SK-N-SH (cell line): ENCODE measurements at regions not wholly inside any gene's neighbourhood (a gene's known extent, or its start where the extent isn't known, plus 50 kb on each side); places are given as distances from the start of the nearest gene placed in this dataset.

Source experiments
- CTCF ChIA-PET: fragments of 300-600, 350-600 bp; formaldehyde crosslinking; extraction: SDS; loops from one replicate; lab custom pipeline; 2021; lab: Yijun Ruan, JAX
- POLR2A ChIA-PET: fragments of 350-600 bp; sonication (Branson Sonifier 250); formaldehyde crosslinking; extraction: SDS; loops from one replicate; lab custom pipeline; 2020; ENCODE audit warnings: antibody characterized with exemption, inconsistent platforms; lab: Yijun Ruan, JAX
- DNase-seq: peaks from one replicate; pipeline ENCODE4 v3.0.0; 2012
- H2AFZ ChIP-seq: fragments of 200-600 bp; sonication (generic); 2 replicates; pipeline ENCODE4 v1.8.1; 2016; ENCODE audit warnings: antibody characterized with exemption, mild to moderate bottlenecking, low read depth
- H3F3A ChIP-seq: fragments of 200-600 bp; sonication (generic); replicated peaks from 2 replicates; pipeline ENCODE3; 2016; ENCODE audit warnings: antibody characterized with exemption, mild to moderate bottlenecking; ENCODE audit not compliant: insufficient read depth
- H3K27ac ChIP-seq, 2 experiments: fragments of 200-500 bp in 1 of 2; fragments of 200-600 bp in 1 of 2; sonication (Bioruptor generic) in 1 of 2; sonication (generic), shearing (Covaris generic) in 1 of 2; 2 replicates each; pipeline versions ENCODE4 v1.5.1 to v1.6.1; 2014 to 2016; ENCODE audit warnings: low read depth in 2 of 2, inconsistent platforms in 1 of 2, low read length in 1 of 2, mild to moderate bottlenecking in 1 of 2, mixed read lengths in 1 of 2
- H3K27me3 ChIP-seq: fragments of 200-600 bp; sonication (generic), shearing (Covaris generic); 2 replicates; pipeline ENCODE4 v1.6.1; 2016; ENCODE audit warnings: mixed run types; ENCODE audit not compliant: insufficient read depth
- H3K36me3 ChIP-seq, 2 experiments: fragments of 200-500 bp in 1 of 2; fragments of 200-600 bp in 1 of 2; sonication (Bioruptor generic) in 1 of 2; sonication (generic) in 1 of 2; replicated peaks in 1 of 2; 2 replicates each; pipeline versions ENCODE3 to v1.5.1; 2014 to 2016; ENCODE audit warnings: low read length in 1 of 2, mild to moderate bottlenecking in 1 of 2; ENCODE audit not compliant: insufficient read depth in 2 of 2, control insufficient read depth in 1 of 2
- H3K4me1 ChIP-seq, 2 experiments: fragments of 200-500 bp in 1 of 2; fragments of 200-600 bp in 1 of 2; sonication (Bioruptor generic) in 1 of 2; sonication (generic), shearing (Covaris generic) in 1 of 2; 2 replicates each; pipeline versions ENCODE4 v1.5.1 to v1.6.1; 2014 to 2016; ENCODE audit warnings: low read depth in 1 of 2, low read length in 1 of 2, mixed run types in 1 of 2; ENCODE audit not compliant: insufficient read depth in 2 of 2, control insufficient read depth in 1 of 2
- H3K4me2 ChIP-seq: fragments of 200-600 bp; sonication (generic), shearing (Covaris generic); 2 replicates; pipeline ENCODE4 v1.6.1; 2017; ENCODE audit warnings: mixed run types
- H3K4me3 ChIP-seq, 2 experiments: fragments of 200-500 bp in 1 of 2; fragments of 200-600 bp in 1 of 2; sonication (Bioruptor generic) in 1 of 2; sonication (generic), shearing (Covaris generic) in 1 of 2; 2 replicates each; pipeline versions ENCODE4 v1.5.1 to v1.8.1; 2014 to 2016; ENCODE audit warnings: low read depth in 2 of 2, inconsistent platforms in 1 of 2, low read length in 1 of 2, mild to moderate bottlenecking in 1 of 2, mixed read lengths in 1 of 2, moderate library complexity in 1 of 2
- H3K79me2 ChIP-seq: fragments of 200-600 bp; sonication (generic); 2 replicates; pipeline ENCODE4 v1.8.1; 2017; ENCODE audit warnings: mild to moderate bottlenecking; ENCODE audit not compliant: insufficient read depth
- H3K9ac ChIP-seq: fragments of 200-600 bp; sonication (generic); 2 replicates; pipeline ENCODE4 v1.6.1; 2017; ENCODE audit warnings: mixed run types
- H3K9me2 ChIP-seq: fragments of 200-600 bp; sonication (generic); 2 replicates; pipeline ENCODE4 v1.6.1; 2017; ENCODE audit warnings: mixed run types
- H3K9me3 ChIP-seq: fragments of 200-600 bp; sonication (generic); 2 replicates; pipeline ENCODE4 v1.6.1; 2017; ENCODE audit warnings: mixed run types, mild to moderate bottlenecking, moderate library complexity
- H4K20me1 ChIP-seq: fragments of 200-600 bp; sonication (generic); 2 replicates; pipeline ENCODE4 v1.6.1; 2017; ENCODE audit warnings: mild to moderate bottlenecking, mixed run types; ENCODE audit not compliant: insufficient read depth
- EP300 ChIP-seq, 2 experiments: IDR thresholded peaks; 2 replicates each; pipeline versions ENCODE4 v1.4.0 to v1.6.1; 2012; ENCODE audit warnings: borderline replicate concordance in 1 of 2, low read depth in 1 of 2, low read length in 1 of 2
- EZH2phosphoT487 ChIP-seq: fragments of 200-600 bp; sonication (generic); IDR thresholded peaks from 2 replicates; pipeline ENCODE4 v1.6.1; 2017; ENCODE audit warnings: low read depth, mixed run types, mild to moderate bottlenecking, antibody characterized with exemption, moderate library complexity, borderline replicate concordance
- FOSL2 ChIP-seq: IDR thresholded peaks from 2 replicates; pipeline ENCODE4 v1.4.0; 2012; ENCODE audit warnings: low read depth, mild to moderate bottlenecking, moderate library complexity, borderline replicate concordance
- GABPA ChIP-seq: IDR thresholded peaks from 2 replicates; pipeline ENCODE4 v1.4.0; 2012; ENCODE audit warnings: low read depth, mild to moderate bottlenecking
- GATA2 ChIP-seq: sonication (generic); formaldehyde crosslinking; IDR thresholded peaks from 2 replicates; pipeline ENCODE4 v1.5.0; 2020; ENCODE audit warnings: mild to moderate bottlenecking, missing genetic modification reagents
- JUND ChIP-seq: IDR thresholded peaks from 2 replicates; pipeline ENCODE4 v1.4.0; 2012
- MEF2A ChIP-seq: IDR thresholded peaks from 2 replicates; pipeline ENCODE4 v1.4.0; 2012; ENCODE audit warnings: low read depth, borderline replicate concordance
- NRF1 ChIP-seq: IDR thresholded peaks from 2 replicates; pipeline ENCODE4 v1.6.1; 2012; ENCODE audit warnings: low read depth, mild to moderate bottlenecking, low read length
- RFX5 ChIP-seq: IDR thresholded peaks from 2 replicates; pipeline ENCODE4 v1.6.1; 2012; ENCODE audit warnings: mild to moderate bottlenecking, improper control_type of control experiment, low read length
- RXRA ChIP-seq: IDR thresholded peaks from 2 replicates; pipeline ENCODE4 v1.4.0; 2012; ENCODE audit warnings: low read depth, mild to moderate bottlenecking, borderline replicate concordance
- SIN3A ChIP-seq: IDR thresholded peaks from 2 replicates; pipeline ENCODE4 v1.6.1; 2012; ENCODE audit warnings: low read depth, mild to moderate bottlenecking, low read length, moderate library complexity, borderline replicate concordance
- SMC3 ChIP-seq: IDR thresholded peaks from 2 replicates; pipeline ENCODE4 v1.6.1; 2012; ENCODE audit warnings: low read depth, low read length, improper control_type of control experiment
- TAF1 ChIP-seq: IDR thresholded peaks from 2 replicates; pipeline ENCODE4 v1.6.1; 2012; ENCODE audit warnings: low read depth, mild to moderate bottlenecking, low read length, moderate library complexity, borderline replicate concordance
- TCF12 ChIP-seq: IDR thresholded peaks from 2 replicates; pipeline ENCODE4 v1.4.0; 2012
- TEAD4 ChIP-seq: IDR thresholded peaks from 2 replicates; pipeline ENCODE4 v1.4.0; 2012; ENCODE audit warnings: mild to moderate bottlenecking, borderline replicate concordance; ENCODE audit not compliant: insufficient read depth
- YY1 ChIP-seq: IDR thresholded peaks from 2 replicates; pipeline ENCODE4 v1.4.0; 2012; ENCODE audit warnings: low read depth, mild to moderate bottlenecking
- ZBTB33 ChIP-seq: IDR thresholded peaks from 2 replicates; pipeline ENCODE4 v1.4.0; 2012; ENCODE audit warnings: low read depth, borderline replicate concordance
- WGBS: methylation state at CpG from one replicate; pipeline ENCODE4 v1.1.6; 2017; ENCODE audit warnings: low lambda C conversion rate; 5-methylcytosine and 5-hydroxymethylcytosine counted together

- Histone ChIP-seq H3K4me3 (no peak overlapping the region), H3K27ac (no peak overlapping the region), H3K79me2 (no peaks in the 10 kb centered on the region), H3K9me3 (no peaks in the 10 kb centered on the region), H3K9me2 (no peaks in the 10 kb centered on the region), H3K9ac (no peak overlapping the region), H3K27me3 (no peaks in the 10 kb centered on the region), H3F3A (no peaks in the 10 kb centered on the region), H3K4me2 (no peak overlapping the region), H2AFZ (no peak overlapping the region), H3K4me1 (no peaks in the 10 kb centered on the region; a peak in 1 of 4 replicates), H3K36me3 (no peaks in the 10 kb centered on the region), H4K20me1 (no peaks in the 10 kb centered on the region)
- DNase-seq: no peak
- TF ChIP-seq TEAD4 (no peak), RFX5 (no peak), MEF2A (no peak), SMC3 (no peak), EZH2phosphoT487 (no peak), EP300 (IDR thresholded peaks at IDR 0.05; ENCODE audit: borderline replicate concordance in 1 of 2, low read depth in 1 of 2, low read length in 1 of 2) (no peak), TAF1 (no peak), YY1 (no peak), RXRA (no peak), NRF1 (no peak), GABPA (no peak), ZBTB33 (no peak), GATA2 (CRISPR knock-in tag) (no peak), SIN3A (no peak), TCF12 (no peak), JUND (no peak), FOSL2 (no peak)
- ChIA-PET POLR2A (no interaction called here), CTCF (interaction anchor here (0.7 kb wide), 1 partner anchor 755 kb away, joined by 3 read pairs; no protein-coding TSS in a partner anchor)
- 31% methylated on average over 1 of the region's 1 CpG for WGBS
Measured at GRCh38 chrX:7983581-7983980, 56.4 kb upstream of the PNPLA4 start.
